ENCODE measurements at regions not wholly inside any gene's neighbourhood (a gene's known extent, or its start where the extent isn't known, plus 50 kb on each side); places are given as distances from the start of the nearest gene placed in this dataset.

- Histone ChIP-seq H3K27me3 (replicated peaks in 1 of 7) (no peaks in the 10 kb centered on the region), H3K9me3 (no peaks in the 10 kb centered on the region), H3K4me3 (no peak overlapping the region), H3K27ac (no peak overlapping the region), H3K36me3 (no peaks in the 10 kb centered on the region), H3K4me1 (no peaks in the 10 kb centered on the region)
- WGBS, 5 donors, result 90 to 100% (median 96%) methylated on average over 1 of the region's 1 CpG
- TF ChIP-seq POLR2A (IDR thresholded peaks at IDR 0.05) (no peak), CTCF (IDR thresholded peaks at IDR 0.05 in 8 of 11, conservative IDR thresholded peaks at IDR 0.05 in 3 of 11) (no peak), POLR2AphosphoS5 (IDR thresholded peaks at IDR 0.05) (no peak)
- intact Hi-C loops (cut with DNase I; ENCODE audit: low total_unique reads), result no loop called here
- DNase-seq, result no peak
Observed at GRCh38 chr4:156335721-156336120, 382.1 kb upstream of the CTSO start.

GRCh38 chr4:156330436-156331031 is 376.9 kb upstream of the CTSO start:
- Histone ChIP-seq H3K4me1 (no peaks in the 10 kb centered on the region), H3K9me3 (no peaks in the 10 kb centered on the region), H3K36me3 (no peaks in the 10 kb centered on the region), H3K4me3 (no peak overlapping the region), H3K27me3 (replicated peaks in 1 of 7) (no peaks in the 10 kb centered on the region), H3K27ac (no peak overlapping the region)
- no peak for DNase-seq
- no peak for TF ChIP-seq POLR2AphosphoS5 (IDR thresholded peaks at IDR 0.05)
- no peak for TF ChIP-seq CTCF (IDR thresholded peaks at IDR 0.05 in 8 of 11, conservative IDR thresholded peaks at IDR 0.05 in 3 of 11)
- no peak for TF ChIP-seq POLR2A (IDR thresholded peaks at IDR 0.05)
- intact Hi-C loops (cut with DNase I; ENCODE audit: low total_unique reads), result no loop called here
- WGBS, 5 donors, result 58 to 69% (median 65%) methylated on average over 7 of the region's 7 CpGs

GRCh38 chr4:156329779-156330178 is 376.1 kb upstream of the CTSO start:
- WGBS, 5 donors, result 8 to 35% (median 23%) methylated on average over 1 of the region's 1 CpG

GRCh38 chr4:156328882-156329281 is 375.2 kb upstream of the CTSO start:
- Histone ChIP-seq H3K27ac (no peak overlapping the region), H3K4me3 (no peak overlapping the region), H3K9me3 (no peaks in the 10 kb centered on the region), H3K27me3 (replicated peaks in 1 of 7) (no peaks in the 10 kb centered on the region), H3K36me3 (no peaks in the 10 kb centered on the region), H3K4me1 (no peaks in the 10 kb centered on the region)
- no peak for DNase-seq
- TF ChIP-seq POLR2A (IDR thresholded peaks at IDR 0.05) (no peak), POLR2AphosphoS5 (IDR thresholded peaks at IDR 0.05) (no peak), CTCF (IDR thresholded peaks at IDR 0.05 in 8 of 11, conservative IDR thresholded peaks at IDR 0.05 in 3 of 11) (no peak)
- intact Hi-C loops (cut with DNase I; ENCODE audit: low total_unique reads), result no loop called here
- 78 to 90% (median 84%) methylated on average over 3 of the region's 3 CpGs for WGBS, 5 donors

More at GRCh38 chr4:156329779-156330178, 376.1 kb upstream of the CTSO start:
- no peak for DNase-seq
- Histone ChIP-seq H3K4me3 (no peak overlapping the region), H3K9me3 (no peaks in the 10 kb centered on the region), H3K36me3 (no peaks in the 10 kb centered on the region), H3K4me1 (no peaks in the 10 kb centered on the region), H3K27me3 (replicated peaks in 1 of 7) (no peaks in the 10 kb centered on the region), H3K27ac (no peak overlapping the region)
- intact Hi-C loops (cut with DNase I; ENCODE audit: low total_unique reads), result no loop called here
- TF ChIP-seq CTCF (IDR thresholded peaks at IDR 0.05 in 8 of 11, conservative IDR thresholded peaks at IDR 0.05 in 3 of 11), result no peak

Measured in spleen (tissue), 11 donors.